GM21529 (cell line): ENCODE measurements at regions not wholly inside any gene's neighbourhood (a gene's known extent, or its start where the extent isn't known, plus 50 kb on each side); places are given as distances from the start of the nearest gene placed in this dataset.
"Not testable (repeated sequence)": the region's sequence is repeated elsewhere in the genome, so short reads cannot be mapped to it uniquely, and the experiment has no call there.

Experiments used
- ATAC-seq: cut with Tn5 transposase; IDR thresholded peaks from one replicate; pipeline ENCODE4 v1.9.1; 2021; ENCODE audit not compliant: unreplicated experiment

- no peak for ATAC-seq
Measured at GRCh38 chrX:97995834-97996233, 1112.1 kb downstream of the RPA4 start.

- no peak for ATAC-seq
Measured at GRCh38 chrX:98028691-98029090, 1145.0 kb downstream of the RPA4 start.

- ATAC-seq, result no peak
Measured at GRCh38 chrX:98029861-98030260, 1146.2 kb downstream of the RPA4 start.

GRCh38 chrX:98057176-98057575 is 1173.5 kb downstream of the RPA4 start:
- no peak for ATAC-seq

GRCh38 chrX:98065151-98065550 is 1181.4 kb downstream of the RPA4 start:
- ATAC-seq, result no peak

- no peak for ATAC-seq
Measured at GRCh38 chrX:98067611-98068010, 1183.9 kb downstream of the RPA4 start.

- no peak for ATAC-seq
Measured at GRCh38 chrX:98068024-98068580, 1184.4 kb downstream of the RPA4 start.

- ATAC-seq, result no peak
Measured at GRCh38 chrX:98071331-98071730, 1187.6 kb downstream of the RPA4 start.

- ATAC-seq, result no peak
Measured at GRCh38 chrX:98077440-98077839, 1193.7 kb downstream of the RPA4 start.

GRCh38 chrX:98111684-98112083 is 1228.0 kb downstream of the RPA4 start:
- no peak for ATAC-seq

- ATAC-seq, result no peak
Measured at GRCh38 chrX:98114021-98114420, 1230.3 kb downstream of the RPA4 start.

GRCh38 chrX:98141466-98141865 is 1257.8 kb downstream of the RPA4 start:
- ATAC-seq, result no peak

GRCh38 chrX:98191003-98191402 is 1307.3 kb downstream of the RPA4 start:
- no peak for ATAC-seq

GRCh38 chrX:98194036-98194435 is 1310.3 kb downstream of the RPA4 start:
- no peak for ATAC-seq

- no peak for ATAC-seq
Measured at GRCh38 chrX:98203800-98204199, 1320.1 kb downstream of the RPA4 start.

- no peak for ATAC-seq
Measured at GRCh38 chrX:98207947-98208346, 1324.2 kb downstream of the RPA4 start.

- no peak for ATAC-seq
Measured at GRCh38 chrX:98231003-98231402, 1347.3 kb downstream of the RPA4 start.

GRCh38 chrX:98240061-98240460 is 1356.4 kb downstream of the RPA4 start:
- ATAC-seq, result not testable (repeated sequence)

- ATAC-seq, result no peak
Measured at GRCh38 chrX:98263135-98263534, 1379.4 kb downstream of the RPA4 start.

GRCh38 chrX:98289726-98290125 is 1406.0 kb downstream of the RPA4 start:
- ATAC-seq, result no peak

GRCh38 chrX:98294310-98294709 is 1410.6 kb downstream of the RPA4 start:
- no peak for ATAC-seq

- ATAC-seq, result no peak
Measured at GRCh38 chrX:98296129-98296528, 1412.4 kb downstream of the RPA4 start.

- no peak for ATAC-seq
Measured at GRCh38 chrX:98299785-98300184, 1416.1 kb downstream of the RPA4 start.

GRCh38 chrX:98300536-98300935 is 1416.8 kb downstream of the RPA4 start:
- not testable (repeated sequence) for ATAC-seq
